Mesenteric fat pad (tissue), 1 donor: ENCODE measurements at regions not wholly inside any gene's neighbourhood (a gene's known extent, or its start where the extent isn't known, plus 50 kb on each side); places are given as distances from the start of the nearest gene placed in this dataset.
A peak's percentile ranks its signal among the peaks of the same experiment; 100 is the strongest.
"Not testable (repeated sequence)": the region's sequence is repeated elsewhere in the genome, so short reads cannot be mapped to it uniquely, and the experiment has no call there.

Experiments
- DNase-seq: peaks from one replicate; pipeline ENCODE4 v3.0.0-alpha.2; 2020; ENCODE audit warnings: low spot score
- donor health status: DM: yes; HTN: yes; CAD: no.

GRCh38 chr1:30084909-30085571 is 638.3 kb downstream of the MATN1 start:
- DNase-seq, result no peak

GRCh38 chr1:30083800-30084464 is 639.5 kb downstream of the MATN1 start:
- no peak for DNase-seq

DNA sequence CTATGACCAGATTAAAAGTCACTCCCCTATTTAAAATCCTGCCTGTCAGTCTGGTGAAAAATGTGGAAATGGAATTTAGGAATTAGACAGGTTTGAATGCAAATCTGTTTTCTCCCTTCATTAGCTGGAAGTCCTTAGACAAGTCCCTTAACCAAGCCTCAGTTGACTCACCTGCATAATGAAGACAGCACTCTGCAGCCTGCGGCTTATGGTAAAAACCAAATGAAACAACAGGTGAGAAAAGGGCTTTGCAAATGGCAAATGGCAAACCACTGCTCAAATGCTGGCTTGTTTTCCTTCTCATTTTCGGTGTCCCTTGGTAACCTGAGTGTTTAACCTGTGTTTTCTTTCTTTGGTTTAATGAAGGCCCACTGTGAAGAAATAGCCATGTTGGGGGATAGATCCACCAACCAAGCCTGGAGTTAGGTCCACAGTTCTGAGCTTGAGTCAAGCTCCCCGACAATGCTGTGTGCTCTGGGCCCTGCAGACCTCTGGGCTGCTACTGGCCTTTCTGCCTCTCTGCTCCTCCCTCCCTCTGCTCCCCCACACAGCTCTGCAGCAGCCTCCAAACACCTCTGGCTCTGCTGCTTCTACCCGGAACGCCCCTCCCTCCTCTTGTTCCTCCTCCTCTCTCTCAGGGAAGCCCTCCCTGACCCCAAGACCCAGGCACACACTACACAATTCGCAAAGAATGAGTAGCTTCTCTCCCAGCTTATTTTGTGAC is 641.8 kb downstream of the MATN1 start:
- DNase-seq, result no peak

DNA sequence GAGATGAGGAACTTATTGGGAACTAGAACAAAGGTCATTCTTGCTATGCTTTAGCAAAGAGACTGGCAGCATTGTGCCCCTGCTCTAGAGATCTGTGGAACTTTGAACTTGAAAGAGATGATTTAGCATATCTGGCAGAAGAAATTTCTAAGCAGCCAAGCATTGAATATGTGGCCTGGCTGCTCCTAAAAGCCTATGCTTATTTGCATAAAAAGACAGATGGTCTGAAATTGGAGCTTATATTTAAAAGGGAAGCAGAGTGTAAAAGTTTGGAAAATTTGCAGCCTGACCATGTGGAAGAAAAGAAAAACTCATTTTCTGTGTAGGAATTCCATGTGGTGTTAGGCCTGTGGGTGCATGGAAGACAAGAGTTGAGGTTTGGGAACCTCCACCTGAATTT is 647.5 kb downstream of the MATN1 start:
- not testable (repeated sequence) for DNase-seq

- no peak for DNase-seq
Measured at GRCh38 chr1:30068787-30069472, 654.5 kb downstream of the MATN1 start.

- DNase-seq, result no peak
Measured at GRCh38 chr1:30064547-30064946, 658.8 kb downstream of the MATN1 start.

GRCh38 chr1:30063621-30064280 is 659.6 kb downstream of the MATN1 start:
- DNase-seq, result no peak

DNA sequence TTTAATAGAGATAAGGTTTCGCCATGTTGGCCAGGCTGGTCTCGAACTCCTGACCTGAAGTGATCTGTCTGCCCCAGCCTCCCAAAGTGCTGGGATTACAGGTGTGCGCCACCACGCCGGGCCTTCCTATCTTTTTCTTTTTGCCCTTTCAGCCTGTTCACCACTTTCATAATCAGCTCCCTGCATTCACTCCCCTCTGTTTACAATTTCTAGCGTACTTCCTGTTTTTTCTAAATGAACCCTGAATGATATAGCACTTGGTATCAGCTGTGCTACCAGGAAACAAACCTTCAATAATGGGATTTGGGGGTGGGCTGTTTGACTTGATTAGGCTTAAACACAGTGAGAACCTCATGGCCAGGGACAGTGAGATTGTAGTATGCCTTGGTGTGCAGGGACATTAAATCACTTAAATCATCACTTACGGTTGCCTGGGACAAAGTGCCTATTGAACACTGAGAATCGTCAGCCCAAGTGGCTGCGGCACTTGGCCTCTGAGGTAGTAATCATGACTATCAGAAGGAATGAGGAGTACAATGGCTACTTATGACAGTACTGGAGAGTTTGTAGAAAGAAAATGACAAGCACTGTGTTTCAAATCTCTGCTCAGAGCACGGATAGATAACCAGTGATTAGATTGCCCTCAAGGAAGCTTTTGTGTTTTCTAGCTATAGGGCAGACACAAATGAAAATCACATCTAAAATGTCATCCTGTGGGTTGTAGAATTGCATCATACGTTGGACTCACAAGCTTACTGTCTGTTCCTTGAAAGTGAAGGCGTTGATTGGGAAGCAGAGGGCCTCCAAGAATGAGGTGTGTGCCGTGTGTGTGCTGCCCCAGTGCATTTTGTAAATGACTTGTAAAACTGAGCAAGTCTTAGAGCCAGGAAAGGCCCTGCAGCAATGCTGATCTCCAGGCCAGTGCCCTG is 661.8 kb downstream of the MATN1 start:
- no peak for DNase-seq

- no peak for DNase-seq
Measured at GRCh38 chr1:30060738-30061137, 662.6 kb downstream of the MATN1 start.

DNA sequence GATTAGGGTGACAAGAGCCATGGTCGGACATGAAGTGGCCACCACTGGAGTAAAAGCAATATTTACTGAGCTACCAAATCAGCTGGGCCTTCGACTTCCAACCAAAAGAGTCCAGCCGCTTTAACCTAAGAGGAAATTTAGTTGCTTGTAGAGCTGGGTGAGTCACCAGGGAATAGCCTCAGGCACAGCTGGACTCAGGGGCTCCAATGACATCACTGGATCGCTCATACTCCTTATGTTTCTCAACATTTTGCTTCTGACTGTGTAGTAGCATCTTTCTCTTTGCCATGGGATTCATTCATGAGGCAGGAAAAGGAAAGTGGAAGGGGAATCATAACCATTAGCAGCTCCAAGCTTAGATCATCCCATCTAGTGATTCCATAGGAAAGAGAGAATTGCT is 664.4 kb downstream of the MATN1 start:
- DNase-seq, result no peak

- DNase-seq, result peak; percentile 14
Measured at GRCh38 chr1:30054126-30054525, 669.3 kb downstream of the MATN1 start.

DNA sequence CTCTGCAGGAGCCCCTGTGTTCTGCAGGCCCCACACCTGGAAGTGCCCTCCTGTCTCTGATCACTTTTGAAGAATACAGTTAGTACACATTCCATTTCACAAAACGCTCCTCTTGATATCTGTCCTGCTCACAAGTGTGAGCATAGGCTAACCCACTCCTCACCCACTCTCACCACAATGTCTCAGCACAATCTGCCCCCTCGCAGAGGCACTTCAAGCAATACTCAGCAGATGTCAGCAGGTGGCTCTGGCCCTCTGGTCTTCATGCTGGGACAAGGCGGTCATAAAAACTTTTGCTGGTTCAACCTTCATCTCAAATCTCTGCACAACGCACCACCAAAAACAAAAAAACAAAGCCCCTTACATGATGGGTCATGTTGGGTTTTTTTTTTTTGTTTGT is 671.2 kb downstream of the MATN1 start:
- DNase-seq, result peak; percentile 39

- DNase-seq, result peak; percentile 57
Measured at GRCh38 chr1:30051777-30052176, 671.6 kb downstream of the MATN1 start.

GRCh38 chr1:30049748-30050296 is 673.6 kb downstream of the MATN1 start:
- DNase-seq, result peak; percentile 55

GRCh38 chr1:30048905-30049304 is 674.5 kb downstream of the MATN1 start:
- peak; percentile 64 for DNase-seq

- DNase-seq, result peak; percentile 65
Measured at GRCh38 chr1:30047576-30047975, 675.8 kb downstream of the MATN1 start.

GRCh38 chr1:30046751-30047150 is 676.6 kb downstream of the MATN1 start:
- DNase-seq, result peak; percentile 68

GRCh38 chr1:30045304-30046090 is 677.9 kb downstream of the MATN1 start:
- DNase-seq, result peak; percentile 67

DNA sequence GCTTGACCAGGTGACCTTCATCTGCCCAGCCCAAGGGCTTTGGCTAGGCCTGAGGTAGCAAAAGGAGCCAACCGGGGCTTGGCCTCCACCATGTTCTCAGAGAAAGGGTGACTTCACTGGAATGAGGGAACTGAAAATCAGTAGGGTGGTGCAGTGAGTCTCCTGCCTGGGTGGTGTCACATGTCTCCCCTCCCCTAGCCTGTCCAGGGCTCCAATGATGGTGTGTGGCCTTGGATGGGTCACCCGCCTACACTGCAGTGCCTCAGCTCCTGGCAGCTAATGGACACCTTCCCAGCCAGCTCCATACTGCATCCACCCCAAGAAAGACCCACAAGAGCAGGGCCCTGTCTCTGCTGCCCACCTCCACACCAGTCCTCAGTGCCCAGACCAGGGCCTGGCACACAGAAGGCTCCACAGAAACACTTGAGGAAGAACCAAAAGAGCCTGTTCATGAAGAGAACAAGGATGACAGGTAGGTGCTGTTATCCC is 678.7 kb downstream of the MATN1 start:
- peak; percentile 49 for DNase-seq
